HepG2 (cell line): ENCODE measurements at regions not wholly inside any gene's neighbourhood (a gene's known extent, or its start where the extent isn't known, plus 50 kb on each side); places are given as distances from the start of the nearest gene placed in this dataset.
A peak's percentile ranks its signal among the peaks of the same experiment; 100 is the strongest.

Experiments
- ARID5B ChIP-seq: IDR thresholded peaks from 2 replicates; pipeline ENCODE4 v1.4.0; 2020; ENCODE audit warnings: mild to moderate bottlenecking, missing genetic modification reagents
- EEA1 ChIP-seq: sonication (generic); formaldehyde crosslinking; IDR thresholded peaks from 2 replicates; pipeline ENCODE4 v1.5.1; 2020; ENCODE audit warnings: mild to moderate bottlenecking, missing genetic modification reagents, borderline replicate concordance
- GATAD2A ChIP-seq: IDR thresholded peaks from 2 replicates; pipeline ENCODE4 v1.6.1; 2016
- HMGXB4 ChIP-seq, 2 experiments: sonication (generic) in 1 of 2; formaldehyde crosslinking in 1 of 2; IDR thresholded peaks; 2 replicates each; pipeline versions ENCODE4 v1.4.0 to v1.6.1; 2018 to 2020; ENCODE audit warnings: missing genetic modification reagents in 2 of 2, borderline replicate concordance in 1 of 2, low read depth in 1 of 2, mild to moderate bottlenecking in 1 of 2, missing biosample characterization in 1 of 2
- IRF9 ChIP-seq: sonication (generic); formaldehyde crosslinking; IDR thresholded peaks from 2 replicates; pipeline ENCODE4 v1.8.0; 2022; ENCODE audit warnings: missing genetic modification reagents, mild to moderate bottlenecking, borderline replicate concordance
- KLF6 ChIP-seq: IDR thresholded peaks from 2 replicates; pipeline ENCODE4 v1.8.0; 2016; ENCODE audit warnings: missing biosample characterization, missing genetic modification reagents
- MTA1 ChIP-seq: sonication (generic); formaldehyde crosslinking; IDR thresholded peaks from 2 replicates; pipeline ENCODE4 v1.4.0; 2020; ENCODE audit warnings: missing genetic modification reagents, mild to moderate bottlenecking, borderline replicate concordance
- NCOA2 ChIP-seq: sonication (generic); formaldehyde crosslinking; IDR thresholded peaks from 2 replicates; pipeline ENCODE4 v1.8.0; 2022; ENCODE audit warnings: inconsistent platforms
- NFE2 ChIP-seq: sonication (generic); formaldehyde crosslinking; IDR thresholded peaks from 2 replicates; pipeline ENCODE4 v1.4.0; 2020; ENCODE audit warnings: missing genetic modification reagents
- TBX2 ChIP-seq: sonication (generic); formaldehyde crosslinking; IDR thresholded peaks from 2 replicates; pipeline ENCODE4 v1.5.0; 2020; ENCODE audit warnings: missing genetic modification reagents, mild to moderate bottlenecking, borderline replicate concordance
- YEATS4 ChIP-seq: sonication (generic); formaldehyde crosslinking; IDR thresholded peaks from 2 replicates; pipeline ENCODE4 v1.4.0; 2020; ENCODE audit warnings: missing genetic modification reagents, borderline replicate concordance
- ZFX ChIP-seq: sonication (generic); formaldehyde crosslinking; IDR thresholded peaks from 2 replicates; pipeline ENCODE4 v1.4.0; 2020; ENCODE audit warnings: mild to moderate bottlenecking, low read depth, missing genetic modification reagents, moderate library complexity
- ZMYM4 ChIP-seq: sonication (generic); formaldehyde crosslinking; IDR thresholded peaks from 2 replicates; pipeline ENCODE4 v1.8.1; 2023; ENCODE audit warnings: mild to moderate bottlenecking, missing genetic modification reagents
- ZNF253 ChIP-seq: sonication (generic); formaldehyde crosslinking; IDR thresholded peaks from 2 replicates; pipeline ENCODE4 v1.8.0; 2022; ENCODE audit warnings: mild to moderate bottlenecking, missing genetic modification reagents, borderline replicate concordance
- ZNF292 ChIP-seq: sonication (generic); formaldehyde crosslinking; IDR thresholded peaks from 2 replicates; pipeline ENCODE4 v1.8.1; 2022; ENCODE audit warnings: mild to moderate bottlenecking, low read depth, missing genetic modification reagents, borderline replicate concordance
- ZNF558 ChIP-seq: sonication (generic); formaldehyde crosslinking; IDR thresholded peaks from 2 replicates; pipeline ENCODE4 v1.9.0; 2022; ENCODE audit warnings: mild to moderate bottlenecking, missing genetic modification reagents, borderline replicate concordance
- ZNF562 ChIP-seq: sonication (generic); formaldehyde crosslinking; IDR thresholded peaks from 2 replicates; pipeline ENCODE4 v1.8.0; 2022; ENCODE audit warnings: missing genetic modification reagents, borderline replicate concordance
- ZNF598 ChIP-seq: sonication (generic); formaldehyde crosslinking; IDR thresholded peaks from 2 replicates; pipeline ENCODE4 v1.5.1; 2020; ENCODE audit warnings: mild to moderate bottlenecking, missing genetic modification reagents, borderline replicate concordance
- ZNF605 ChIP-seq: sonication (generic); formaldehyde crosslinking; IDR thresholded peaks from 2 replicates; pipeline ENCODE4 v1.8.0; 2022; ENCODE audit warnings: mild to moderate bottlenecking, missing genetic modification reagents
- ZNF652 ChIP-seq: IDR thresholded peaks from 2 replicates; pipeline ENCODE4 v1.6.1; 2016; ENCODE audit warnings: low read depth, borderline replicate concordance
- ZNF749 ChIP-seq: sonication (generic); formaldehyde crosslinking; IDR thresholded peaks from 2 replicates; pipeline ENCODE4 v1.8.0; 2022; ENCODE audit warnings: mild to moderate bottlenecking, missing genetic modification reagents, moderate library complexity, borderline replicate concordance
- ZSCAN25 ChIP-seq: sonication (generic); formaldehyde crosslinking; IDR thresholded peaks from 2 replicates; pipeline ENCODE4 v1.8.0; 2022; ENCODE audit warnings: mild to moderate bottlenecking, missing genetic modification reagents
- TF ChIP-seq, protein P1 (sequence below): sonication (generic); formaldehyde crosslinking; conservative IDR thresholded peaks from 2 replicates; pipeline ENCODE4 v1.4.0; 2020; ENCODE audit warnings: missing genetic modification reagents

- TF ChIP-seq, protein P1, sequence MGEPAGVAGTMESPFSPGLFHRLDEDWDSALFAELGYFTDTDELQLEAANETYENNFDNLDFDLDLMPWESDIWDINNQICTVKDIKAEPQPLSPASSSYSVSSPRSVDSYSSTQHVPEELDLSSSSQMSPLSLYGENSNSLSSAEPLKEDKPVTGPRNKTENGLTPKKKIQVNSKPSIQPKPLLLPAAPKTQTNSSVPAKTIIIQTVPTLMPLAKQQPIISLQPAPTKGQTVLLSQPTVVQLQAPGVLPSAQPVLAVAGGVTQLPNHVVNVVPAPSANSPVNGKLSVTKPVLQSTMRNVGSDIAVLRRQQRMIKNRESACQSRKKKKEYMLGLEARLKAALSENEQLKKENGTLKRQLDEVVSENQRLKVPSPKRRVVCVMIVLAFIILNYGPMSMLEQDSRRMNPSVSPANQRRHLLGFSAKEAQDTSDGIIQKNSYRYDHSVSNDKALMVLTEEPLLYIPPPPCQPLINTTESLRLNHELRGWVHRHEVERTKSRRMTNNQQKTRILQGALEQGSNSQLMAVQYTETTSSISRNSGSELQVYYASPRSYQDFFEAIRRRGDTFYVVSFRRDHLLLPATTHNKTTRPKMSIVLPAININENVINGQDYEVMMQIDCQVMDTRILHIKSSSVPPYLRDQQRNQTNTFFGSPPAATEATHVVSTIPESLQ = no peak
- TF ChIP-seq ZNF605 (no peak; the same call in 1 of the 2 replicates), KLF6 (CRISPR knock-in tag) (no peak), GATAD2A (CRISPR knock-in tag) (peak; percentile 84), TBX2 (peak; percentile 42; the same call in 1 of the 2 replicates), ZNF749 (no peak), YEATS4 (peak; percentile 57; the same call in 1 of the 2 replicates), ZNF253 (no peak), ZNF292 (peak; percentile 78; the same call in 1 of the 2 replicates), MTA1 (CRISPR knock-in tag) (no peak), ZNF652 (CRISPR knock-in tag) (peak; percentile 47; the same call in 1 of the 2 replicates), ZNF598 (CRISPR knock-in tag) (no peak), ZNF558 (no peak), IRF9 (CRISPR knock-in tag) (no peak), ZMYM4 (0 out of 2 replicates have a peak, but pooled peaks have one; percentile 25), ZNF562 (no peak), ARID5B (CRISPR knock-in tag) (peak; percentile 96), HMGXB4 (CRISPR knock-in tag; IDR thresholded peaks at IDR 0.05; ENCODE audit: borderline replicate concordance in 1 of 2, low read depth in 1 of 2) (no peak), ZSCAN25 (CRISPR knock-in tag) (no peak), ZFX (CRISPR knock-in tag) (peak; percentile 18; the same call in 1 of the 2 replicates), NCOA2 (CRISPR knock-in tag) (peak; percentile 70), NFE2 (CRISPR knock-in tag) (no peak), EEA1 (CRISPR knock-in tag) (no peak)
These were observed 60.7 kb upstream of the SHLD1 start (continued) for GRCh38 chr20:5689463-5689862.
